Keratinocyte (primary cell): ENCODE measurements at regions not wholly inside any gene's neighbourhood (a gene's known extent, or its start where the extent isn't known, plus 50 kb on each side); places are given as distances from the start of the nearest gene placed in this dataset.

Source experiments
- DNase-seq: peaks from one replicate; pipeline ENCODE4 v3.0.0-alpha.2; 2011; ENCODE audit warnings: low read depth, missing footprints, low spot score
- FAIRE-seq: peaks from 2 replicates; lab custom pipeline; 2011; peaks lifted over from hg19 to GRCh38; lab: Jason Lieb, UNC
- H2AFZ ChIP-seq: 2 replicates; pipeline ENCODE4 v1.6.0; 2012; ENCODE audit warnings: low read length, control low read depth, inconsistent platforms; ENCODE audit not compliant: control insufficient read depth
- H3K27ac ChIP-seq: 2 replicates; pipeline ENCODE4 v1.5.1; 2011; ENCODE audit warnings: low read length; ENCODE audit not compliant: control insufficient read depth, insufficient read depth
- H3K27me3 ChIP-seq: 3 replicates; pipeline ENCODE4 v1.6.0; 2011; ENCODE audit warnings: low read length; ENCODE audit not compliant: control insufficient read depth, insufficient read depth; ENCODE audit errors: extremely low read depth
- H3K36me3 ChIP-seq, 2 experiments: 2 replicates in 1 of 2; 3 replicates in 1 of 2; pipeline ENCODE4 v1.5.1; 2011; ENCODE audit warnings: low read length in 2 of 2, mild to moderate bottlenecking in 1 of 2; ENCODE audit not compliant: control insufficient read depth in 2 of 2, insufficient read depth in 2 of 2; ENCODE audit errors: extremely low read depth in 1 of 2
- H3K4me1 ChIP-seq: 3 replicates; pipeline ENCODE4 v1.5.1; 2011; ENCODE audit warnings: low read length; ENCODE audit not compliant: control insufficient read depth, insufficient read depth; ENCODE audit errors: extremely low read depth
- H3K4me2 ChIP-seq: 3 replicates; pipeline ENCODE4 v1.6.0; 2011; ENCODE audit warnings: low read depth, low read length; ENCODE audit not compliant: control insufficient read depth, insufficient read depth; ENCODE audit errors: extremely low read depth
- H3K4me3 ChIP-seq, 3 experiments: fragments of 200-600 bp in 1 of 3; sonication (generic) in 1 of 3; 2 replicates in 2 of 3; 3 replicates in 1 of 3; pipeline ENCODE4 v1.5.1; 2011 to 2016; ENCODE audit warnings: low read length in 3 of 3, mild to moderate bottlenecking in 3 of 3, control low read depth in 2 of 3, inconsistent platforms in 1 of 3, low read depth in 1 of 3, mixed read lengths in 1 of 3, mixed run types in 1 of 3, moderate library complexity in 1 of 3; ENCODE audit not compliant: control insufficient read depth in 2 of 3, insufficient read depth in 2 of 3; ENCODE audit errors: extremely low read depth in 1 of 3
- H3K79me2 ChIP-seq: 2 replicates; pipeline ENCODE4 v1.6.0; 2012; ENCODE audit warnings: low read length; ENCODE audit not compliant: control insufficient read depth, insufficient read depth
- H3K9ac ChIP-seq: 3 replicates; pipeline ENCODE4 v1.6.0; 2011; ENCODE audit warnings: low read length; ENCODE audit not compliant: control insufficient read depth, insufficient read depth; ENCODE audit errors: extremely low read depth
- H3K9me1 ChIP-seq: 3 replicates; pipeline ENCODE4 v1.6.0; 2011; ENCODE audit warnings: low read length; ENCODE audit not compliant: control insufficient read depth, insufficient read depth; ENCODE audit errors: extremely low read depth
- H3K9me3 ChIP-seq: 2 replicates; pipeline ENCODE4 v1.5.1; 2012; ENCODE audit warnings: low read depth, low read length; ENCODE audit not compliant: control insufficient read depth
- H4K20me1 ChIP-seq: 3 replicates; pipeline ENCODE4 v1.6.0; 2011; ENCODE audit warnings: low read length; ENCODE audit not compliant: control insufficient read depth, insufficient read depth; ENCODE audit errors: extremely low read depth
- EZH2 ChIP-seq: IDR thresholded peaks from one replicate; pipeline ENCODE4 v1.6.1; 2012; ENCODE audit warnings: inconsistent platforms, mild to moderate bottlenecking, low read length, moderate library complexity
- dilution Hi-C: fragments of 300-500 bp; cut with MboI; formaldehyde crosslinking; loops from one replicate; pipeline ENCODE4 v1.7.0; 2020; ENCODE audit warnings: low sequenced_read_pairs; ENCODE audit not compliant: extremely low pct_ligation_motif_present
- TF ChIP-seq, protein P1 (sequence below), 3 experiments: IDR thresholded peaks in 1 of 3; conservative IDR thresholded peaks in 1 of 3; optimal IDR thresholded peaks in 1 of 3; 2 replicates in 2 of 3; 3 replicates in 1 of 3; pipeline versions ENCODE3 to v1.5.1; 2011; ENCODE audit warnings: low read length in 3 of 3, mild to moderate bottlenecking in 3 of 3, moderate library complexity in 2 of 3, control low read depth in 1 of 3, inconsistent platforms in 1 of 3; ENCODE audit not compliant: insufficient read depth in 2 of 3; ENCODE audit errors: extremely low read depth in 1 of 3

GRCh38 chr3:68295457-68295856 lies 636.9 kb downstream of the TAFA4 start:
- no peaks in the 10 kb centered on the region for H3K79me2 ChIP-seq
- FAIRE-seq (no peak), DNase-seq (no peak)
- no peak overlapping the region for H3K4me3 ChIP-seq
- H3K9me3 ChIP-seq: no peaks in the 10 kb centered on the region
- no peaks in the 10 kb centered on the region for H4K20me1 ChIP-seq
- H2AFZ ChIP-seq: no peak overlapping the region
- no peak overlapping the region for H3K4me2 ChIP-seq
- dilution Hi-C loops: no loop called here
- H3K9me1 ChIP-seq: no peaks in the 10 kb centered on the region
- no peak overlapping the region for H3K27ac ChIP-seq
- no peaks in the 10 kb centered on the region for H3K27me3 ChIP-seq
- no peak for TF ChIP-seq EZH2
- TF ChIP-seq, protein P1, sequence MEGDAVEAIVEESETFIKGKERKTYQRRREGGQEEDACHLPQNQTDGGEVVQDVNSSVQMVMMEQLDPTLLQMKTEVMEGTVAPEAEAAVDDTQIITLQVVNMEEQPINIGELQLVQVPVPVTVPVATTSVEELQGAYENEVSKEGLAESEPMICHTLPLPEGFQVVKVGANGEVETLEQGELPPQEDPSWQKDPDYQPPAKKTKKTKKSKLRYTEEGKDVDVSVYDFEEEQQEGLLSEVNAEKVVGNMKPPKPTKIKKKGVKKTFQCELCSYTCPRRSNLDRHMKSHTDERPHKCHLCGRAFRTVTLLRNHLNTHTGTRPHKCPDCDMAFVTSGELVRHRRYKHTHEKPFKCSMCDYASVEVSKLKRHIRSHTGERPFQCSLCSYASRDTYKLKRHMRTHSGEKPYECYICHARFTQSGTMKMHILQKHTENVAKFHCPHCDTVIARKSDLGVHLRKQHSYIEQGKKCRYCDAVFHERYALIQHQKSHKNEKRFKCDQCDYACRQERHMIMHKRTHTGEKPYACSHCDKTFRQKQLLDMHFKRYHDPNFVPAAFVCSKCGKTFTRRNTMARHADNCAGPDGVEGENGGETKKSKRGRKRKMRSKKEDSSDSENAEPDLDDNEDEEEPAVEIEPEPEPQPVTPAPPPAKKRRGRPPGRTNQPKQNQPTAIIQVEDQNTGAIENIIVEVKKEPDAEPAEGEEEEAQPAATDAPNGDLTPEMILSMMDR (optimal IDR thresholded peaks at IDR 0.05 in 1 of 3, IDR thresholded peaks at IDR 0.05 in 1 of 3, conservative IDR thresholded peaks at IDR 0.05 in 1 of 3; ENCODE audit: extremely low read depth in 1 of 3, insufficient read depth in 2 of 3, low read length in 3 of 3): no peak
- no peaks in the 10 kb centered on the region for H3K4me1 ChIP-seq
- H3K9ac ChIP-seq: no peak overlapping the region
- H3K36me3 ChIP-seq: no peaks in the 10 kb centered on the region

DNA sequence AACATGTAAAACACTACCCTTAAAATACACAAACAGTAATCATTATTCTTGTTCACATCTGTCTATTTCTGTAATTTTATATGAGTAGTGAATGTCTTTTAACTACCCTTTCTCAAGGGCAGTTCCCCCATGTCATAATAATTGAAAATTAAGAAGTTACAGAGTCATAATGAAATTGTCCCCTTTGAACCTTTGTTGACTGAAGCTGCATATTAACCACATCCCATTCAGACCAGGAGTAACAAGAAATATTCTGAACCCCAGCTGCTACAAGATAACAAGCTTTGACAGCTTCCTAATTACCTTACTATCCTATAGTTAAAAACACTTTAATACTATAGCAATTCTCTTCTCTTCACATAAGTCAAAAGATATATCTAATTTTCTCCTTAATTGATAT lies 635.9 kb upstream of the SUCLG2 start:
- no peaks in the 10 kb centered on the region for H3K9me3 ChIP-seq

More for the DNA sequence above, 635.9 kb upstream of the SUCLG2 start:
- Histone ChIP-seq H4K20me1 (no peaks in the 10 kb centered on the region), H3K27ac (no peak overlapping the region), H3K79me2 (no peaks in the 10 kb centered on the region), H2AFZ (no peak overlapping the region), H3K4me1 (no peaks in the 10 kb centered on the region), H3K4me2 (no peak overlapping the region), H3K9ac (no peak overlapping the region), H3K36me3 (no peaks in the 10 kb centered on the region), H3K4me3 (no peak overlapping the region), H3K9me1 (no peaks in the 10 kb centered on the region), H3K27me3 (no peaks in the 10 kb centered on the region)
- DNase-seq (no peak), FAIRE-seq (no peak)
- TF ChIP-seq, protein P1 (optimal IDR thresholded peaks at IDR 0.05 in 1 of 3, IDR thresholded peaks at IDR 0.05 in 1 of 3, conservative IDR thresholded peaks at IDR 0.05 in 1 of 3; ENCODE audit: extremely low read depth in 1 of 3, insufficient read depth in 2 of 3, low read length in 3 of 3): no peak
- no peak for TF ChIP-seq EZH2
- dilution Hi-C loops: no loop called here
